ENCODE measurements at regions not wholly inside any gene's neighbourhood (a gene's known extent, or its start where the extent isn't known, plus 50 kb on each side); places are given as distances from the start of the nearest gene placed in this dataset.
A peak's percentile ranks its signal among the peaks of the same experiment; 100 is the strongest.

- no peak for DNase-seq (ENCODE audit: low read depth)
Measured at GRCh38 chr5:1706021-1706420, 93.6 kb downstream of the MRPL36 start.

DNA sequence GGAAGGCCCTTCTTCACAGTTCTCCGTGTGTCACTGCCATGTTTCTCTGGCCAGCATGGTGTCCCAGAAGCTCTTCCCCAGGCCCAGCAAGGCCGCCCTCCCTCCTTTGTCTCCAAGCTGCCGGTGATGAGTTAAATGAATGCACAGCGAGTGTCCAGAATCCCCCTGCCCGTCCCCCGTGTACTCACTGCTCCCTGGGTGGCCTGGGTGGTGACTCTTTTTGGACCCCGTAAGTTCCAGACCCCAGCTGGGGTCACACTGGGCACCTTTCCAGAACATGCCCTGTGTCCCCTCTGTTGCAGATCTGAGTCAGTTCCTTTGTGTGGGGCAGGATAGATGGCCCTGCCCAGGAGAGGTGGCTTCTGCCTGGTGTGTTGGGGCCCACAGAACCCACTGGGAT lies 95.0 kb downstream of the MRPL36 start:
- no peak for DNase-seq (ENCODE audit: low read depth)

- no peak for DNase-seq (ENCODE audit: low read depth)
Measured at GRCh38 chr5:1704266-1704665, 95.4 kb downstream of the MRPL36 start.

DNA sequence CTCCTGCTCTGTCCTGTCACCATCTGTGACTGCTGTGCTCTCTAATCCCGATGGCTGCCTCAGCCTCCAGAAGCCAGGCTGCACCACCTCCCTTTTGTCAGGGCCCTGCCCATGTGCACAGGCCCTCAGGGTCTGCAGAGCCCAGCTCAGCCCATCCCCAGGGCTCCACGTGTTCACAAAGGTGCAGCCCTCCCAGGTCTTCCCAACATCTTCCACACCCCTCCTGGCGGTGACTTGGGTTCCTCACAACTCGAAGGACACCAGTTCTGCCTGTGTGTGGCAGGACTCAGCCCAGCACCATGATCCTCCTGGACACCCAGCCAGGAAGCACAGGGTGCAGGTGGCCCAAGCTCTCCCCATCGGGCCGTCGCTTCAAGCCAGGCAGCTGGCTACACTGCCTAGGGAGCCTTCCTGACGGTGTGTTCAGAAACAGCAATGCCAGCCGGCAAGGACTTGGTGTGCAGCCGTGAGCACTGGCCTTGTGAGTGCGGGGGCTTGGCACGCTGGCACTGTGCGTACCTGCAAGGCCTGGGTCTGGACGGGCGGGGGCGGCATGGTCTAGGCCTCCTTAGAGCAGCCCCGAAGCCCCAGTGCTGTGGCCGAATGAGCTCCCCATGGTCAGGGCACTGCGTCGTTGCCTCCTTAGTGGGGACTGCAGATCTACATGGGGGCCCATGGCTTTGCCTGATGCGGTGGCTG lies 96.1 kb downstream of the MRPL36 start:
- no peak for DNase-seq (ENCODE audit: low read depth)

DNA sequence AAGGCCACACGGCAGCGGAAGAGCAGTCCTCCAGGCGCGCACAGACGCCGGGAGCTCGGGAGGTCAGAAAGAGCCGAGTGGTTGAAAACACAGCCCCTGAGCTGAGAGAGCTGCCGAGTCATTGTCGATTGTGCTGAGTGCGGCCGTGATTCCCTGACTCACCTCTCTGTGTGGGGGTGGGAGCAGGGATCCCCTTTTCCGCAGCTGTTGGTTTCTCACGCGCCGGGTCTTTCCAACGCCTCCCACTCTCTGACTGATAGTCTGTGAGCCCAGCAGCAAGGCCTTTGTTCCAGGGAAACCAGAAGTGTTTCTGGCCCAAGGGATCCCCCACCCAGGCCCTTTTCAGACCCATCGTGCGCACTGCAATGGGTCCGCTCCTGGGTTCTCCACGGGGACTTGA lies 97.3 kb downstream of the MRPL36 start:
- DNase-seq (ENCODE audit: low read depth), result no peak

DNA sequence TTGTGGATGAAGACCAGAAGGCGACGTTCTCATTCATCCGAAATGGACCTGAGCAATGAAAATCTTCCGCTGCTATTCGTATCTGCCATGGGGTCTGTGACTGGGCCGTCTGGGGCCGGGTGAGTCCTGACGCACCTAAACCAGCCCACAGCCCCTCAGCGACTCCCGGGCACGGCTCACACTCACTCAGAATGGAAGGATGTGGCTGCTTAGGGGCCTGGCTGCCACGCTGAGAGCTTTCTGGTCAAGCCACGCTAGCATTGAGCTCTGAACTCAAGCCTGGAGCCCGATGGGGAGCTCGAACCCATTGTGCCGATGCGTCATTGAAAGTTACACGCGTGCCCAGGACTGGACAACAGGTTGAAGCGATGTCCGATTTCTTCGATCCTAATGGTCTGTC lies 97.8 kb downstream of the MRPL36 start:
- no peak for DNase-seq (ENCODE audit: low read depth)

- no peak for DNase-seq (ENCODE audit: low read depth)
Measured at GRCh38 chr5:1701216-1701864, 98.3 kb downstream of the MRPL36 start.

DNA sequence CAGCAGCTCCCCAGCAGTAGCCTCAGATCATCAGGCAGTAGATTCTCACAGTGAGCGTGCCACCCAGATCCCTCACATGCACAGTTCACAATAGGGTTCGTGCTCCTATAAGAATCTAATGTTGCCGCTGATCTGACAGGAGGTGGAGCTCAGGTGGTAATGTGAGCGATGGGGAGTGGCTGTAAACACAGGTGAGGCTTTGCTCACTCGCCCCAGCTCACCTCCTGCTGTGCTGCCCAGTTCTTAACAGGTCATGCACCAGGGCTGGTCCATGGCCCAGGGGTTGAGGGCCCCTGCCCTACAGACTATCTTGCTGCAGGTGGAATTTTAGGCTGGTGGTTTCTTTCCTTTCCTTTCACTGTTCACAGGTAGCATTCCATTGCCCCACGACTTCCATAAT lies 100.2 kb downstream of the MRPL36 start:
- DNase-seq (ENCODE audit: low read depth), result no peak

GRCh38 chr5:1698589-1699316 lies 100.9 kb downstream of the MRPL36 start:
- DNase-seq (ENCODE audit: low read depth), result no peak

DNA sequence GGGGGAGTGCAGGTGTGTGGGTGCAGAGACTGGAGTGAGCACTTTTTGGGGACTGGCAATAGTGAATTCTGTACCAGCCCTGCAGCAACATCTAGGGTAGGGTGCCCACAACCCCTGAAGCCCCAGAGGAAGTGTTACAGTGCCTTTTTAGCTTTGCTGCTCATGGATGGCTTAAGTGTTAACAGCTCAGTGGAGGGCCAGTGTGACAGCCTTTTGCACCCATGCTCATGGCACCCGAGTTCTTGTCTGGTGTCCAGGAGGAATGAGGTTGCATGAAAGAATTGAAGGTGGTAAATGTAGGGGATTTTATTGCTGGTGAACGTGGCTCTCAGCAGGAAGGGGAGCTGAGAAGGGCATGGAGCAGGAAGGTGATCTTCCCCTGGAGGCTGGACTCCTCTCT lies 107.3 kb downstream of the MRPL36 start:
- no peak for DNase-seq (ENCODE audit: low read depth)

- no peak for DNase-seq (ENCODE audit: low read depth)
Measured at GRCh38 chr5:1687301-1687970, 112.2 kb downstream of the MRPL36 start.

- no peak for DNase-seq (ENCODE audit: low read depth)
Measured at GRCh38 chr5:1686016-1686802, 113.4 kb downstream of the MRPL36 start.

GRCh38 chr5:1685066-1685465 lies 114.6 kb downstream of the MRPL36 start:
- no peak for DNase-seq (ENCODE audit: low read depth)

- DNase-seq (ENCODE audit: low read depth), result no peak
Measured at GRCh38 chr5:1681955-1682354, 117.7 kb downstream of the MRPL36 start.

GRCh38 chr5:1673042-1673677 lies 126.5 kb downstream of the MRPL36 start:
- no peak for DNase-seq (ENCODE audit: low read depth)

DNA sequence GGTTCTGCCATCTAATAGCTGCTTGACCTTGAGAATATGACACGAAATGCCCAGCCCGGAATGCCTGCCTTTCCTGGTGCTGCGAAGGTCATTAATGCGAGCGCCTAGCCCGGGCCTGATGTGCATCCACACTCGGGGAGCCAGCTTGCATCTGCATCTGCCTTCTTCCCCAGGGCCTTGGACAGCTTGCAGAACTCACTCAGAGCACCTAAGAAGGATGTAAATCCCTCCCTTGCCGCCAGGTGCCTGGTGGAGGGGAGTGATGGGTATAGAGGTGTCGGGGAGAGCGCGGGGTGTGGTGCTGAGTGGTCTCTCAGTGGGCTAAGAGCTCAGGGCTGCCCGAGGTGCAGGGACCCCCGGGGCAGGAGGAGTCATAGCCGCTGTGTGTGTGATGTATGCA lies 127.2 kb downstream of the MRPL36 start:
- DNase-seq (ENCODE audit: low read depth), result no peak

- DNase-seq (ENCODE audit: low read depth), result no peak
Measured at GRCh38 chr5:1671351-1671750, 128.3 kb downstream of the MRPL36 start.

DNA sequence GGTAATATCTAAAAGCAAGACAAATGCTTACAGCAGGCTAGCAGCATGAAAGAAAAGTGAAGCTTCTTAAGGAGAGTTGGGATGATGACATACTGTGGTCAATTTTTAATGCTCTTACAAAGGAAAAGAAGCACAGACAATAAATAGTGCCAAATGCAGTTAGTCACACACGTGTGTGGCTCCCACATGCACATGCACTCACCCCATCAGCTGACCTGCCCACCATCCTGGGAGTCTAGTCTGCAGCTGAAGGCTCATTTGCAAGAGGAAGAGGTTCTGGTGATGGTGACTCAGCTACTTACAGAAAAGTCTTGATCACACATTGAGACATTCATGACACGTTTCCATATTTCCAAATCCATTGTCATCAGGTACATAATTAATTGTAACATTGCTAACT lies 129.3 kb downstream of the MRPL36 start:
- DNase-seq (ENCODE audit: low read depth), result peak; percentile 19

- DNase-seq (ENCODE audit: low read depth), result no peak
Measured at GRCh38 chr5:1669276-1670155, 130.1 kb downstream of the MRPL36 start.

DNA sequence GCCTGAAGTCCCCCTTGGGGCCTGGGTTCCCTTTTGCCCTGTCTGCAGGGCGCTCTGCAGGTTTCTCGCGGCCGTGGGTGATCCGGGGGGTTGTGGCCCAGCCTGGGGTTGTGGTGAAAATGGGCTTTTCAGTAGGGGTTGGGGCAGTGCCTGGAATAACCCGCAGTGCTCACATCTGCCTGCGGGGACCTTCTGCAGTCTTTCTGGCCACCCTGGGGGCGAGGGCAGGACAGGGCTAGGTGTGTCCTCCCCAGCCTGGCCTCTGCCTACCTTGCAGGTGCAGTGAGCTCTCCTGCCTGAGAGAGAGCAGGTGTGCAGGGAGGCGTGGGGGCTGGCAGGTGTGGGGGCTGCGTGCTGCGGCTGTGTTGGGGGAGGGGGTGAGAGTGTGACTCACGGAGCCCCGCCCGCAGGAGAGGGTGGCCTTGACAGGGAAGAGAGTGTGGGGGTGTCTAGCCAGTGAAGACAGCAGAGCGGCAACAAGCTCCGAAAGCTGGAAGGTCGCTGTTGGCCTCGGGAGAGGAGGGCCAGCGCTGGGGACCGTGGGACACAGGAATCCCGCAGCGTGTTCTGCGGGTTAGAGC lies 131.4 kb downstream of the MRPL36 start:
- no peak for DNase-seq (ENCODE audit: low read depth)
